SK-N-SH (cell line): ENCODE measurements at regions not wholly inside any gene's neighbourhood (a gene's known extent, or its start where the extent isn't known, plus 50 kb on each side); places are given as distances from the start of the nearest gene placed in this dataset.

Experiments used
- CTCF ChIA-PET: fragments of 300-600, 350-600 bp; formaldehyde crosslinking; extraction: SDS; loops from one replicate; lab custom pipeline; 2021; lab: Yijun Ruan, JAX
- POLR2A ChIA-PET: fragments of 350-600 bp; sonication (Branson Sonifier 250); formaldehyde crosslinking; extraction: SDS; loops from one replicate; lab custom pipeline; 2020; ENCODE audit warnings: antibody characterized with exemption, inconsistent platforms; lab: Yijun Ruan, JAX
- DNase-seq: peaks from one replicate; pipeline ENCODE4 v3.0.0; 2012
- H2AFZ ChIP-seq: fragments of 200-600 bp; sonication (generic); 2 replicates; pipeline ENCODE4 v1.8.1; 2016; ENCODE audit warnings: antibody characterized with exemption, mild to moderate bottlenecking, low read depth
- H3F3A ChIP-seq: fragments of 200-600 bp; sonication (generic); replicated peaks from 2 replicates; pipeline ENCODE3; 2016; ENCODE audit warnings: antibody characterized with exemption, mild to moderate bottlenecking; ENCODE audit not compliant: insufficient read depth
- H3K27ac ChIP-seq, 2 experiments: fragments of 200-500 bp in 1 of 2; fragments of 200-600 bp in 1 of 2; sonication (Bioruptor generic) in 1 of 2; sonication (generic), shearing (Covaris generic) in 1 of 2; 2 replicates each; pipeline versions ENCODE4 v1.5.1 to v1.6.1; 2014 to 2016; ENCODE audit warnings: low read depth in 2 of 2, inconsistent platforms in 1 of 2, low read length in 1 of 2, mild to moderate bottlenecking in 1 of 2, mixed read lengths in 1 of 2
- H3K27me3 ChIP-seq: fragments of 200-600 bp; sonication (generic), shearing (Covaris generic); 2 replicates; pipeline ENCODE4 v1.6.1; 2016; ENCODE audit warnings: mixed run types; ENCODE audit not compliant: insufficient read depth
- H3K36me3 ChIP-seq, 2 experiments: fragments of 200-500 bp in 1 of 2; fragments of 200-600 bp in 1 of 2; sonication (Bioruptor generic) in 1 of 2; sonication (generic) in 1 of 2; replicated peaks in 1 of 2; 2 replicates each; pipeline versions ENCODE3 to v1.5.1; 2014 to 2016; ENCODE audit warnings: low read length in 1 of 2, mild to moderate bottlenecking in 1 of 2; ENCODE audit not compliant: insufficient read depth in 2 of 2, control insufficient read depth in 1 of 2
- H3K4me1 ChIP-seq, 2 experiments: fragments of 200-500 bp in 1 of 2; fragments of 200-600 bp in 1 of 2; sonication (Bioruptor generic) in 1 of 2; sonication (generic), shearing (Covaris generic) in 1 of 2; 2 replicates each; pipeline versions ENCODE4 v1.5.1 to v1.6.1; 2014 to 2016; ENCODE audit warnings: low read depth in 1 of 2, low read length in 1 of 2, mixed run types in 1 of 2; ENCODE audit not compliant: insufficient read depth in 2 of 2, control insufficient read depth in 1 of 2
- H3K4me2 ChIP-seq: fragments of 200-600 bp; sonication (generic), shearing (Covaris generic); 2 replicates; pipeline ENCODE4 v1.6.1; 2017; ENCODE audit warnings: mixed run types
- H3K4me3 ChIP-seq, 2 experiments: fragments of 200-500 bp in 1 of 2; fragments of 200-600 bp in 1 of 2; sonication (Bioruptor generic) in 1 of 2; sonication (generic), shearing (Covaris generic) in 1 of 2; 2 replicates each; pipeline versions ENCODE4 v1.5.1 to v1.8.1; 2014 to 2016; ENCODE audit warnings: low read depth in 2 of 2, inconsistent platforms in 1 of 2, low read length in 1 of 2, mild to moderate bottlenecking in 1 of 2, mixed read lengths in 1 of 2, moderate library complexity in 1 of 2
- H3K79me2 ChIP-seq: fragments of 200-600 bp; sonication (generic); 2 replicates; pipeline ENCODE4 v1.8.1; 2017; ENCODE audit warnings: mild to moderate bottlenecking; ENCODE audit not compliant: insufficient read depth
- H3K9ac ChIP-seq: fragments of 200-600 bp; sonication (generic); 2 replicates; pipeline ENCODE4 v1.6.1; 2017; ENCODE audit warnings: mixed run types
- H3K9me2 ChIP-seq: fragments of 200-600 bp; sonication (generic); 2 replicates; pipeline ENCODE4 v1.6.1; 2017; ENCODE audit warnings: mixed run types
- H3K9me3 ChIP-seq: fragments of 200-600 bp; sonication (generic); 2 replicates; pipeline ENCODE4 v1.6.1; 2017; ENCODE audit warnings: mixed run types, mild to moderate bottlenecking, moderate library complexity
- H4K20me1 ChIP-seq: fragments of 200-600 bp; sonication (generic); 2 replicates; pipeline ENCODE4 v1.6.1; 2017; ENCODE audit warnings: mild to moderate bottlenecking, mixed run types; ENCODE audit not compliant: insufficient read depth
- CHD2 ChIP-seq: fragments of 150-350 bp; IDR thresholded peaks from 2 replicates; pipeline ENCODE4 v1.6.1; 2018; ENCODE audit warnings: low read length; ENCODE audit not compliant: partially characterized antibody
- CTCF ChIP-seq: fragments of 200-600 bp; sonication (generic); IDR thresholded peaks from 2 replicates; pipeline ENCODE4 v1.6.1; 2017; ENCODE audit warnings: antibody characterized with exemption, mild to moderate bottlenecking, moderate library complexity
- EZH2phosphoT487 ChIP-seq: fragments of 200-600 bp; sonication (generic); IDR thresholded peaks from 2 replicates; pipeline ENCODE4 v1.6.1; 2017; ENCODE audit warnings: low read depth, mixed run types, mild to moderate bottlenecking, antibody characterized with exemption, moderate library complexity, borderline replicate concordance
- GATA2 ChIP-seq: sonication (generic); formaldehyde crosslinking; IDR thresholded peaks from 2 replicates; pipeline ENCODE4 v1.5.0; 2020; ENCODE audit warnings: mild to moderate bottlenecking, missing genetic modification reagents
- JUND ChIP-seq: IDR thresholded peaks from 2 replicates; pipeline ENCODE4 v1.4.0; 2012
- NFIC ChIP-seq: IDR thresholded peaks from 2 replicates; pipeline ENCODE4 v1.4.0; 2012; ENCODE audit warnings: borderline replicate concordance
- PBX3 ChIP-seq: IDR thresholded peaks from 2 replicates; pipeline ENCODE4; 2012
- RXRA ChIP-seq: IDR thresholded peaks from 2 replicates; pipeline ENCODE4 v1.4.0; 2012; ENCODE audit warnings: low read depth, mild to moderate bottlenecking, borderline replicate concordance
- SMC3 ChIP-seq: IDR thresholded peaks from 2 replicates; pipeline ENCODE4 v1.6.1; 2012; ENCODE audit warnings: low read depth, low read length, improper control_type of control experiment
- TCF12 ChIP-seq: IDR thresholded peaks from 2 replicates; pipeline ENCODE4 v1.4.0; 2012
- TEAD4 ChIP-seq: IDR thresholded peaks from 2 replicates; pipeline ENCODE4 v1.4.0; 2012; ENCODE audit warnings: mild to moderate bottlenecking, borderline replicate concordance; ENCODE audit not compliant: insufficient read depth
- USF2 ChIP-seq: fragments of 150-350 bp; IDR thresholded peaks from 2 replicates; pipeline ENCODE4 v1.6.1; 2017; ENCODE audit warnings: antibody characterized with exemption, low read length, low read depth, borderline replicate concordance
- YY1 ChIP-seq: IDR thresholded peaks from 2 replicates; pipeline ENCODE4 v1.4.0; 2012; ENCODE audit warnings: low read depth, mild to moderate bottlenecking
- ZBTB33 ChIP-seq: IDR thresholded peaks from 2 replicates; pipeline ENCODE4 v1.4.0; 2012; ENCODE audit warnings: low read depth, borderline replicate concordance
- WGBS: methylation state at CpG from one replicate; pipeline ENCODE4 v1.1.6; 2017; ENCODE audit warnings: low lambda C conversion rate; 5-methylcytosine and 5-hydroxymethylcytosine counted together

- no peak for TF ChIP-seq NFIC
- no peak for TF ChIP-seq JUND
- no peak for TF ChIP-seq TCF12
- no peak for TF ChIP-seq TEAD4
- no peak for TF ChIP-seq PBX3
- no peaks in the 10 kb centered on the region for H3K9me2 ChIP-seq
- no peak overlapping the region for H2AFZ ChIP-seq
- peaks cover 6% of the 10 kb centered on the region for H3F3A ChIP-seq
- H3K9ac ChIP-seq = no peak overlapping the region
- 27% methylated on average over 2 of the region's 2 CpGs for WGBS
- peaks cover 0 to 4% of the 10 kb centered on the region in 2 experiments; a peak in 2 of 4 replicates for H3K4me1 ChIP-seq
- ChIA-PET CTCF (no interaction called here), POLR2A (no interaction called here)
- H3K27me3 ChIP-seq = no peaks in the 10 kb centered on the region
- H3K36me3 ChIP-seq = no peaks in the 10 kb centered on the region
- H3K4me3 ChIP-seq = peak overlapping the region in 1 of 2 experiments; percentile 6; a peak in 1 of 4 replicates
- H3K4me2 ChIP-seq = no peak overlapping the region
- DNase-seq = no peak
- H4K20me1 ChIP-seq = no peaks in the 10 kb centered on the region
- no peaks in the 10 kb centered on the region for H3K79me2 ChIP-seq
- no peaks in the 10 kb centered on the region for H3K9me3 ChIP-seq
- no peak overlapping the region for H3K27ac ChIP-seq
Observed at GRCh38 chr15:88745065-88745464, 58.2 kb upstream of the ACAN start.

- H4K20me1 ChIP-seq = no peaks in the 10 kb centered on the region
- H3K4me2 ChIP-seq = no peak overlapping the region
- no peaks in the 10 kb centered on the region for H3K27me3 ChIP-seq
- H3K9me3 ChIP-seq = no peaks in the 10 kb centered on the region
- 0 out of 4 replicates have a peak overlapping the region, but pooled peaks of 1 of the 2 experiments have one; percentile 6 for H3K4me3 ChIP-seq
- DNase-seq = no peak
- POLR2A ChIA-PET = no interaction called here
- H3K36me3 ChIP-seq = no peaks in the 10 kb centered on the region
- no peak overlapping the region for H3K27ac ChIP-seq
- H3F3A ChIP-seq = peaks cover 6% of the 10 kb centered on the region
- no peaks in the 10 kb centered on the region for H3K79me2 ChIP-seq
- H3K4me1 ChIP-seq = peaks cover 0 to 4% of the 10 kb centered on the region in 2 experiments; a peak in 2 of 4 replicates
- H2AFZ ChIP-seq = no peak overlapping the region
- no peak overlapping the region for H3K9ac ChIP-seq
- H3K9me2 ChIP-seq = no peaks in the 10 kb centered on the region
- TF ChIP-seq SMC3 = no peak
- WGBS = 4% methylated on average over 2 of the region's 2 CpGs
- CTCF ChIA-PET = no interaction called here
Observed at GRCh38 chr15:88745696-88746095, 57.5 kb upstream of the ACAN start.

GRCh38 chr15:88746451-88746850 lies 56.8 kb upstream of the ACAN start:
- no peaks in the 10 kb centered on the region for H3K79me2 ChIP-seq
- H3K27me3 ChIP-seq = no peaks in the 10 kb centered on the region
- no peaks in the 10 kb centered on the region; a peak in 1 of 4 replicates for H3K4me1 ChIP-seq
- H2AFZ ChIP-seq = no peak overlapping the region
- no peak for TF ChIP-seq YY1
- TF ChIP-seq CHD2 = no peak
- TF ChIP-seq ZBTB33 = no peak
- no peak for TF ChIP-seq EZH2phosphoT487
- TF ChIP-seq GATA2 = no peak
- TF ChIP-seq CTCF = no peak
- no peak for TF ChIP-seq USF2
- no peak for TF ChIP-seq RXRA
- no peak for TF ChIP-seq PBX3
- ChIA-PET POLR2A (no interaction called here), CTCF (no interaction called here)
- no peak overlapping the region for H3K27ac ChIP-seq
- no peaks in the 10 kb centered on the region for H3K36me3 ChIP-seq
- no peak overlapping the region for H3K4me3 ChIP-seq
- no peak overlapping the region for H3K9ac ChIP-seq
- DNase-seq = no peak
- 7% methylated on average over 5 of the region's 5 CpGs for WGBS
- H3K4me2 ChIP-seq = no peak overlapping the region
- H4K20me1 ChIP-seq = no peaks in the 10 kb centered on the region
- H3F3A ChIP-seq = peaks cover 6% of the 10 kb centered on the region
- H3K9me3 ChIP-seq = no peaks in the 10 kb centered on the region
- no peaks in the 10 kb centered on the region for H3K9me2 ChIP-seq
